M059J (cell line): ENCODE measurements at regions not wholly inside any gene's neighbourhood (a gene's known extent, or its start where the extent isn't known, plus 50 kb on each side); places are given as distances from the start of the nearest gene placed in this dataset.

Source experiments
- DNase-seq: peaks from one replicate; pipeline ENCODE4 v3.0.0-alpha.2; 2012; ENCODE audit warnings: low read depth

- no peak for DNase-seq
Measured at GRCh38 chr18:43877616-43878321, 600.5 kb upstream of the SYT4 start.

- DNase-seq: no peak
Measured at GRCh38 chr18:43879415-43879814, 602.1 kb upstream of the SYT4 start.

- no peak for DNase-seq
Measured at GRCh38 chr18:43882358-43883055, 605.2 kb upstream of the SYT4 start.

DNA sequence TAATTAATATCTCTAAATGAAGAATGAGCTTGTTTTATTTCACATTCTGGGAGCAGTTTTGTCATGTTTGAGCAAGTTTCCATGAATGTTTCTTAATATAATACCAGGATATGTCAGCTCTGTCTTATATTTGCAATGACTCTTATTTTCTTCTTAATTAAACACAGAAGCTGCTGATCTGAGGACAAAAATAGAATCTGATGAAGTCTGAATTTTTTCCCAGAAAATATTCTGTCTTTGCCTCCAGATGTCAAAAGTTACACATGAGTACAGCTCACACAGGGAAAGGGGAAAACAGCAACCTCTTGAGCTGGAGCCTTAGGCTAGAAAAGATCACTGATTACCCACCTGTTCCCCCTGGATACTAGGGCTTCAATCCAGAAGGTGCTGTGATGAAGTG lies 606.6 kb upstream of the SYT4 start:
- no peak for DNase-seq

DNA sequence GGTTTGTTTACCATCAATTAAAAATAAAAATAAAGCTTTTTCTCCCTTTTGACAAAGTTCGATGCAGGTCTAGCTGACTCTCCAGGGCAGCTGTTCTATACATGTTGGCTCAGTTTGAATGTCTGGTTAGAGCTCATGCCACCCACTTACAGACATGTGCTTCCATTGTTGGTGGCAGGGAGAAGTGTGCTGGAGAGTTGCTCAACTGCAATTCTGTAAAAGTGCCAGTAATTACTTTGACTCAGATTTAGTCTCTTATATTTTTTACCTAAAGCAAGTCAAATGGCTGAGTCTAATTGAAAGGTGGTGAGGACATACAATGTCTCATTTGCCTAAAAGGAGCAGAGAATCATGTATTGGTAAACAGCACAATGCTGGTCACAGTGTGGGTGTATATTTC lies 609.1 kb upstream of the SYT4 start:
- DNase-seq: no peak

DNA sequence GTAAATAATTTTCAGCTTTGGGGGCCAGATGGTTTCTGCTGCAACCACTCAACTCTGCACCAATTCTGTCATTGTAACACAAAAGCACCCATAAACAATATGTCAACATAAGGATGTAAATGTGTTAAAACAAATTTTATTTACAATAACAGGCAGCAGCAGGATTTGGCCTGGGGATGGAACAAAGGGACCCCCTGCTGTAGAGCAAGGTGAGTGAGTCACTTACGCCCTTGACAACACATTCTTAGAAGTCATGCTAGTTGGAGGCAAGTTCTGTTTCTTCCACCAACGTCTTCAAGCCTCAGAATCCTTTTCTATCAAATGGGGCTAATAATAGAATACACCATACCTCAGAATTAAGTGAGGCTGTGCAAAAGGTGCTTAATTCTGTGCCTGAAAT lies 610.2 kb upstream of the SYT4 start:
- no peak for DNase-seq

DNA sequence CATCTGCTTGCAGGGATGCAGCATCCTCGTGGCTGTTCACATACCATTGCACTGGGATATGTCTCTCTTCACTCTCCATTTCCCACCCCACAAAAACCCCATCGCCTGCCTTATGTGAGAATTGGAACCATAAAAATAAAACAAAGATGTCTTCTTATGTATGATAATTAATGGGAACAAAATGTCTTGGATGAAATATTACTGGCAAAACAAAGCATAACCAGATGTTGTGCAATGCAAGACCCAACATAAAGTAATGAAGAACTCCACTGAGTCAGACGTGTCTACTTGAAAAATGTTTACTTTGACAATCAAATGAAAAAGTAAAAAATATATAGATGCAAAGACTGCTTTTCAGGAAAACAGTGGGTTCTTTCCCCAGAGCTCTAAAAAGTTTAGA lies 611.3 kb upstream of the SYT4 start:
- DNase-seq: no peak

DNA sequence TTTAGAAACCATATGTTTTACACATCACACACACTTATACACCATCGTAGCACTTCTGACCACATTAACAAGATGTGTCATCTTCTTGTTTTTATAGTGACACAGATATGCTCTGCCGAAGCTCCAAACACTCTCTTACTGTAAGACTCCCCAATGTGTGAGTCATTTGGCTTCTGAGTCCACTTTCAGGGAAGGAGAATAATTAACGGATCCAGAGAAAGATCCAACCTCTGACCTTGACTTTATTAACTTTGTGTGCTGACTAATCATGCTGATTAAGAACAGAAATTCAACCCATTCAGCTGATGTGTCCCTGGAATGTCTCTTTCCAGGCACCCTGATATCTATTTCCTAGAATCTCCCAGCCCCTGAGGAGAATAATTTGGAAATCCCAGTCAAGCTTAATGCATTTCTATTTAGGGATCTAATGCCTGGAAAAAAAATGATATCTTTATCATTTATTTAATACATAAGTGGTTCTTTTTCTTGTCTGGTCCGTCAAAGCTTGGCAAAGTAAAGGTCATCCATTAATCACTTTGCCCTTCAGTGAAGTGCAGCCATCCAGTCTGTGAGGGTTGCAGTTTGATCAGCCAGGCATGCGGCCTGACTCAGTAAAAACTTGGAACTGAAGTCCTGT lies 615.8 kb upstream of the SYT4 start:
- DNase-seq: peak; percentile 96

- no peak for DNase-seq
Measured at GRCh38 chr18:43904209-43904837, 627.0 kb upstream of the SYT4 start.

DNA sequence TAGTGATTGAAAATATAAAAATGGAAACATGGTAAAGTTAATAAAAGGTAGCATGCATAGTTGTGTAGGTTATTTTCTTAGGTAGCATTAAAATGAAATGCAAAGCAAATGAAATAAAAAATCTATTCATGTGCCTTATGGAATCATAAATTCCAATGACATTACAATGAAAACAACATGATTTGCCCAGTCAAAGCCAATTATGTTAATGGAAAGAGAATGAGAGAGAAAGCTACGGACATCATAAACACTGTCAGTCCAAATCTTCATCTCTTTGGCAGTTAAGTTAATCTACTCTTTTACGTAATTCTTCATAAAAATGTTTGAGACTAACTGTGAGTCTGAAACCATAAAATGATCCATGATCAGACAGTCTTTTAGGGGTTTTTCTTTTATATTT lies 636.7 kb upstream of the SYT4 start:
- no peak for DNase-seq

DNA sequence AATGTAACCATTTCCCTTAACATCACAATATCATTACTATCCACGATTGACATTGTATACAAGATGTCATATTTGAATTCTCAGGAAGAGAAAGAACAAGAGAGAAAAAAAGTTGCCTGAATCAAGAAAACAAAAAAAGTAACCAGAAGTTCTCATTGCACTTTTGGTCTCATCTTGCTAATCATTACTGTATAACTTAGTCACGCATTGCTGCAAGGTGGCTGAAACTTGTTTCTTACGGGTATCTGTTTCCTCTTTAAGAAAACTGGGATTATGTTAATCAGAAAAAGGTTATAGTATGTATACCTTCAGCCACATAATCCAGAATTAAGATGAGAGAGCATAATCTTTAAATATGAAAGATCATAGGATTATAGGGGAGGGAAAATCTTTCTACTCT lies 639.7 kb upstream of the SYT4 start:
- DNase-seq: no peak

- DNase-seq: no peak
Measured at GRCh38 chr18:43917520-43917919, 640.2 kb upstream of the SYT4 start.

DNA sequence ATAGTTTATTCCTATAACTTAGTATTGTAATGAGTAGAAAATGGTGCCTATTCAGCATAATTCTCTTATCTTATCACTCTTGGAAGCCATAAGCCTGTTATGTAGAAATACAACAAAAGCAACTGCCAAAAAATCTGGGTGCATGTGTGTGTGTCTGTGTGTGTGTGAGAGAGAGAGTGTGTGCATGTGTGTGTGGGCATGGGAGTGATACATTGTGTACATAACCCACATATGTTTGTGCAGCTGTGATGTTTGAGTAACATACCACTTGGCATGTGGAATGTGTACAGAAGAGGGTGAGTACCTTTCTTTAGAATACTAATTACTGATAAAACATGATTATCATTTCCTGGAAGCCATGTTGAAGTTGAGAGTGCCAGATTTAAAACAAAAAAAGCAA lies 642.3 kb upstream of the SYT4 start:
- DNase-seq: no peak

DNA sequence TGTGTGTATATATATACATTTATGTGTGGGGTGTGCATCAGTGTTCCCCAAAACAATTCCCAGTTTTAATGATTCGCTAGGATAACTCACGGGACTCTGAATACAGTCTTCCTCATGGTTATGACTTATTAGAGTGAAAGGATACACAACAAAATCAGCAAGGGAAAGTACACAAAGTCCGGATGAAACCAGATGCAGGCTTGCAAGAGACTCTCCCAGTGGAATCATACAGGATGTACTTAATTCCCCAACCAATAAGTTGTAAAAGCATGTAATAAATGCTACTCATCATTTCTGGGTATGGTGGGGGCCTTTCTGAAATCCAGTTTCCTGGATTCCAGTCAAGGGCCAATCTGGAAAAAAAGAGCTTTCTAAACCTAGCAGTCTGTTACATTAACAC lies 654.1 kb upstream of the SYT4 start:
- DNase-seq: no peak

GRCh38 chr18:43932140-43932539 lies 654.9 kb upstream of the SYT4 start:
- DNase-seq: no peak

DNA sequence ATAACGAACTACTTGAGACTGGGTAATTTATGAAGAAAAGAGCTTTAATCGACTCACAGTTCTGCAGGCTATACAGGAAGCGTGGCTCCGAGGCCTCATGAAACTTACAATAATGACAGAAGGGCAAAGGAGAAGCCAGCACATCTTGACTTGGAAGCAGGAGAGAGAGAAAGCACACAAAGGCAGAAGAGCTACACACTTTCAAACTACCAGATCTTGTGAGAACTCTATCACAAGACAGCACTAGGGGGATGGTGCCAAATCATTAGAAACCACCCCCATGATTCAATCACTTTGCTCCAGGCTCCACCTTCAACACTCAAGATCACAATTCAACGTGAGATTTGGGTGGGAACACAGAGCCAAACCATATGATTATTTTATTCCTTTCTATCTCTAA lies 655.9 kb upstream of the SYT4 start:
- DNase-seq: no peak

- DNase-seq: no peak
Measured at GRCh38 chr18:43934322-43934721, 657.0 kb upstream of the SYT4 start.

GRCh38 chr18:43934781-43935471 lies 657.6 kb upstream of the SYT4 start:
- DNase-seq: peak; percentile 66

- DNase-seq: no peak
Measured at GRCh38 chr18:43936176-43936575, 658.9 kb upstream of the SYT4 start.

- no peak for DNase-seq
Measured at GRCh38 chr18:43949291-43949690, 672.0 kb upstream of the SYT4 start.

- DNase-seq: no peak
Measured at GRCh38 chr18:43950062-43950461, 672.8 kb upstream of the SYT4 start.

GRCh38 chr18:43952398-43952797 lies 675.1 kb upstream of the SYT4 start:
- no peak for DNase-seq
